Esophagus (tissue), 2 donors: ENCODE measurements at regions not wholly inside any gene's neighbourhood (a gene's known extent, or its start where the extent isn't known, plus 50 kb on each side); places are given as distances from the start of the nearest gene placed in this dataset.

Experiments
- H3K27ac ChIP-seq, 2 donors: one replicate each; pipeline ENCODE4 v1.5.1; 2013; ENCODE audit warnings: low read depth in 2 of 2, mild to moderate bottlenecking in 2 of 2, inconsistent platforms in 1 of 2, low read length in 1 of 2, moderate library complexity in 1 of 2
- H3K27me3 ChIP-seq, 2 donors: one replicate each; pipeline ENCODE4 v1.6.1; 2013; ENCODE audit warnings: low read length in 2 of 2, control low read depth in 1 of 2, mild to moderate bottlenecking in 1 of 2; ENCODE audit not compliant: insufficient read depth in 2 of 2, control insufficient read depth in 1 of 2
- H3K36me3 ChIP-seq, 2 donors: one replicate each; pipeline ENCODE4 v1.6.1; 2013; ENCODE audit warnings: low read length in 1 of 2; ENCODE audit not compliant: control insufficient read depth in 2 of 2, insufficient read depth in 2 of 2
- H3K4me1 ChIP-seq, 2 donors: one replicate each; pipeline ENCODE4 v1.6.1; 2013; ENCODE audit warnings: low read length in 1 of 2; ENCODE audit not compliant: control insufficient read depth in 2 of 2, insufficient read depth in 2 of 2
- H3K4me3 ChIP-seq, 2 donors: one replicate each; pipeline ENCODE4 v1.5.1; 2013; ENCODE audit warnings: low read length in 2 of 2, mild to moderate bottlenecking in 2 of 2, low read depth in 1 of 2, moderate library complexity in 1 of 2
- H3K9me3 ChIP-seq, 2 donors: one replicate each; pipeline ENCODE4 v1.6.1; 2013; ENCODE audit warnings: mild to moderate bottlenecking in 2 of 2, low read depth in 1 of 2, low read length in 1 of 2, moderate library complexity in 1 of 2; ENCODE audit not compliant: control insufficient read depth in 2 of 2, insufficient read depth in 1 of 2
- WGBS, 2 donors: extraction: QIAGEN DNeasy Blood & Tissue Kit; methylation state at CpG; one replicate each; pipeline ENCODE4 v1.1.7; 2013; 5-methylcytosine and 5-hydroxymethylcytosine counted together
- donor health status: healthy with polysubstance abuse.
- donor health status: Bipolar disorder and iron deficiency.

- no peak overlapping the region for H3K27ac ChIP-seq
- WGBS, 2 donors, result 57 to 78% methylated on average over 2 of the region's 2 CpGs
Observed at GRCh38 chr1:116259663-116260062, 113.4 kb upstream of the ATP1A1 start.

GRCh38 chr1:116260115-116260514 is 112.9 kb upstream of the ATP1A1 start:
- no peak overlapping the region for H3K4me3 ChIP-seq
- H3K4me1 ChIP-seq, result peaks cover 4 to 8% of the 10 kb centered on the region in 2 donors
- no peaks in the 10 kb centered on the region for H3K27me3 ChIP-seq
- H3K36me3 ChIP-seq, result no peaks in the 10 kb centered on the region
- no peak overlapping the region for H3K27ac ChIP-seq
- no peaks in the 10 kb centered on the region for H3K9me3 ChIP-seq
- 88 to 93% methylated on average over 1 of the region's 1 CpG for WGBS, 2 donors

More at GRCh38 chr1:116259663-116260062, 113.4 kb upstream of the ATP1A1 start:
- peaks cover 4 to 8% of the 10 kb centered on the region in 2 donors for H3K4me1 ChIP-seq
- no peaks in the 10 kb centered on the region for H3K27me3 ChIP-seq
- no peaks in the 10 kb centered on the region for H3K36me3 ChIP-seq
- H3K4me3 ChIP-seq, result no peak overlapping the region
- no peaks in the 10 kb centered on the region for H3K9me3 ChIP-seq

GRCh38 chr1:116260621-116261020 is 112.4 kb upstream of the ATP1A1 start:
- no peak overlapping the region for H3K4me3 ChIP-seq
- WGBS, 2 donors, result 64 to 86% methylated on average over 4 of the region's 4 CpGs
- no peaks in the 10 kb centered on the region for H3K27me3 ChIP-seq
- H3K27ac ChIP-seq, result no peak overlapping the region
- no peaks in the 10 kb centered on the region for H3K36me3 ChIP-seq
- no peaks in the 10 kb centered on the region for H3K9me3 ChIP-seq
- H3K4me1 ChIP-seq, result peaks cover 1 to 8% of the 10 kb centered on the region in 2 donors

- no peaks in the 10 kb centered on the region for H3K27me3 ChIP-seq
- H3K27ac ChIP-seq, result no peak overlapping the region
- WGBS, 2 donors, result 74 to 81% methylated on average over 7 of the region's 7 CpGs
- no peaks in the 10 kb centered on the region for H3K36me3 ChIP-seq
- H3K4me1 ChIP-seq, result peaks cover 0 to 8% of the 10 kb centered on the region in 2 donors
- no peaks in the 10 kb centered on the region for H3K9me3 ChIP-seq
- no peak overlapping the region for H3K4me3 ChIP-seq
Observed at GRCh38 chr1:116261227-116261626, 111.8 kb upstream of the ATP1A1 start.

- H3K9me3 ChIP-seq, result no peaks in the 10 kb centered on the region
- 57 to 58% methylated on average over 8 of the region's 8 CpGs for WGBS, 2 donors
- H3K4me3 ChIP-seq, result no peak overlapping the region
- H3K27me3 ChIP-seq, result no peaks in the 10 kb centered on the region
- H3K36me3 ChIP-seq, result no peaks in the 10 kb centered on the region
- peak overlapping the region in 1 of 2 donors; percentile 62 for H3K27ac ChIP-seq
- peaks cover 0 to 10% of the 10 kb centered on the region in 2 donors for H3K4me1 ChIP-seq
Observed at GRCh38 chr1:116262207-116262994, 110.6 kb upstream of the ATP1A1 start.

- Histone ChIP-seq H3K4me1 (peaks cover 0 to 14% of the 10 kb centered on the region in 2 donors), H3K4me3 (no peak overlapping the region), H3K9me3 (no peaks in the 10 kb centered on the region), H3K36me3 (no peaks in the 10 kb centered on the region), H3K27ac (peak overlapping the region in 1 of 2 donors; percentile 1), H3K27me3 (no peaks in the 10 kb centered on the region)
- 36 to 47% methylated on average over 1 of the region's 1 CpG for WGBS, 2 donors
Observed at GRCh38 chr1:116262995-116263385, 110.1 kb upstream of the ATP1A1 start.

- Histone ChIP-seq H3K4me1 (peaks cover 0 to 20% of the 10 kb centered on the region in 2 donors), H3K4me3 (no peak overlapping the region), H3K9me3 (no peaks in the 10 kb centered on the region), H3K36me3 (no peaks in the 10 kb centered on the region), H3K27me3 (no peaks in the 10 kb centered on the region), H3K27ac (peak overlapping the region; percentile 83 to 87)
- WGBS, 2 donors, result 52 to 64% methylated on average over 6 of the region's 6 CpGs
Observed at GRCh38 chr1:116265931-116266863, 106.8 kb upstream of the ATP1A1 start.

GRCh38 chr1:116266864-116267212 is 106.2 kb upstream of the ATP1A1 start:
- H3K27ac ChIP-seq, result peak overlapping the region; percentile 83 to 87

GRCh38 chr1:116268211-116268610 is 104.8 kb upstream of the ATP1A1 start:
- H3K27ac ChIP-seq, result peak overlapping the region; percentile 66 to 78
- 29 to 35% methylated on average over 2 of the region's 2 CpGs for WGBS, 2 donors
- no peaks in the 10 kb centered on the region for H3K36me3 ChIP-seq
- no peaks in the 10 kb centered on the region for H3K27me3 ChIP-seq
- peaks cover 0 to 15% of the 10 kb centered on the region in 2 donors for H3K4me1 ChIP-seq
- no peak overlapping the region for H3K4me3 ChIP-seq
- H3K9me3 ChIP-seq, result no peaks in the 10 kb centered on the region

More at GRCh38 chr1:116266864-116267212, 106.2 kb upstream of the ATP1A1 start:
- Histone ChIP-seq H3K9me3 (no peaks in the 10 kb centered on the region), H3K4me1 (peaks cover 0 to 20% of the 10 kb centered on the region in 2 donors), H3K27me3 (no peaks in the 10 kb centered on the region), H3K36me3 (no peaks in the 10 kb centered on the region), H3K4me3 (no peak overlapping the region)
- 50 to 79% methylated on average over 4 of the region's 4 CpGs for WGBS, 2 donors
